Naive thymus-derived CD8-positive, alpha-beta T cell (primary cell): ENCODE measurements at regions not wholly inside any gene's neighbourhood (a gene's known extent, or its start where the extent isn't known, plus 50 kb on each side); places are given as distances from the start of the nearest gene placed in this dataset.
"Not testable (repeated sequence)": the region's sequence is repeated elsewhere in the genome, so short reads cannot be mapped to it uniquely, and the experiment has no call there.

Source experiments
- ATAC-seq, 2 donors: fragments of 150-1000 bp; cut with Tn5 transposase in 1 of 2; sonication (Bioruptor Pico), chemical (Tn5 transposase) in 1 of 2; 1 replicate in 1 of 2; 2 replicates in 1 of 2; pipeline ENCODE4 v1.10.0; 2021; ENCODE audit warnings: mild to moderate bottlenecking in 2 of 2, moderate library complexity in 2 of 2
- POLR2A ChIA-PET: fragments of 350-600 bp; sonication (Branson Sonifier 250); formaldehyde crosslinking; loops from one replicate; lab custom pipeline; 2021; ENCODE audit warnings: antibody characterized with exemption; lab: Charles Lee
- DNase-seq, 10 donors: peaks; one replicate each; pipeline versions ENCODE4 v3.0.0 to v3.0.0-alpha.2; 2020 to 2022
- H3K27ac Mint-ChIP-seq, 10 donors: one replicate each; pipeline ENCODE4 v1.8.0; 2020 to 2022; ENCODE audit warnings: mild to moderate bottlenecking in 10 of 10, mixed read lengths in 10 of 10, moderate library complexity in 4 of 10, inconsistent platforms in 1 of 10
- H3K27me3 Mint-ChIP-seq, 5 donors: one replicate each; pipeline ENCODE4 v1.8.0; 2021 to 2022; ENCODE audit warnings: mixed read lengths in 5 of 5
- H3K36me3 Mint-ChIP-seq, 3 donors: one replicate each; pipeline ENCODE4 v1.8.0; 2020 to 2022; ENCODE audit warnings: mixed read lengths in 3 of 3, mild to moderate bottlenecking in 2 of 3, inconsistent platforms in 1 of 3
- H3K4me1 Mint-ChIP-seq, 4 donors: one replicate each; pipeline ENCODE4 v1.8.0; 2021 to 2022; ENCODE audit warnings: mixed read lengths in 4 of 4
- H3K4me3 Mint-ChIP-seq, 10 donors: one replicate each; pipeline ENCODE4 v1.8.0; 2020 to 2022; ENCODE audit warnings: mild to moderate bottlenecking in 10 of 10, mixed read lengths in 10 of 10, moderate library complexity in 6 of 10, inconsistent platforms in 1 of 10
- H3K9me3 Mint-ChIP-seq, 9 donors: one replicate each; pipeline ENCODE4 v1.8.0; 2020 to 2022; ENCODE audit warnings: mixed read lengths in 9 of 9, mild to moderate bottlenecking in 3 of 9, inconsistent platforms in 1 of 9, moderate library complexity in 1 of 9

- no peak for ATAC-seq
- Mint-ChIP-seq H3K36me3 (no peaks in the 10 kb centered on the region), H3K9me3 (peaks cover 0 to 2% (median 0%) of the 10 kb centered on the region in 9 donors), H3K27ac (no peak overlapping the region), H3K27me3 (no peaks in the 10 kb centered on the region), H3K4me3 (no peak overlapping the region), H3K4me1 (no peaks in the 10 kb centered on the region)
- POLR2A ChIA-PET, result no interaction called here
- no peak for DNase-seq
Observed at GRCh38 chr12:59059088-59059935, 139.0 kb upstream of the LRIG3 start.

GRCh38 chr12:59056966-59057365 is 136.7 kb upstream of the LRIG3 start:
- no peaks in the 10 kb centered on the region for H3K4me1 Mint-ChIP-seq
- DNase-seq, result no peak
- H3K4me3 Mint-ChIP-seq, result no peak overlapping the region
- H3K27ac Mint-ChIP-seq, result no peak overlapping the region
- POLR2A ChIA-PET, result no interaction called here
- no peak for ATAC-seq
- no peaks in the 10 kb centered on the region for H3K27me3 Mint-ChIP-seq
- no peaks in the 10 kb centered on the region for H3K36me3 Mint-ChIP-seq
- H3K9me3 Mint-ChIP-seq, result peaks cover 0 to 2% (median 0%) of the 10 kb centered on the region in 9 donors

GRCh38 chr12:59055204-59055860 is 135.0 kb upstream of the LRIG3 start:
- DNase-seq, result no peak
- no peaks in the 10 kb centered on the region for H3K36me3 Mint-ChIP-seq
- no peak overlapping the region for H3K27ac Mint-ChIP-seq
- no peak overlapping the region for H3K4me3 Mint-ChIP-seq
- POLR2A ChIA-PET, result no interaction called here
- H3K9me3 Mint-ChIP-seq, result peaks cover 0 to 3% (median 0%) of the 10 kb centered on the region in 9 donors
- ATAC-seq, result no peak
- no peaks in the 10 kb centered on the region for H3K4me1 Mint-ChIP-seq
- H3K27me3 Mint-ChIP-seq, result no peaks in the 10 kb centered on the region

- ATAC-seq, H3K27ac Mint-ChIP-seq, H3K9me3 Mint-ChIP-seq, DNase-seq, POLR2A ChIA-PET, H3K36me3 Mint-ChIP-seq, H3K4me3 Mint-ChIP-seq, H3K4me1 Mint-ChIP-seq, H3K27me3 Mint-ChIP-seq: not testable (repeated sequence)
Observed at GRCh38 chr12:59053266-59053899, 133.1 kb upstream of the LRIG3 start.

GRCh38 chr12:59046763-59047534 is 126.6 kb upstream of the LRIG3 start:
- DNase-seq (no peak), ATAC-seq (no peak)
- H3K4me3 Mint-ChIP-seq, result no peak overlapping the region
- no peaks in the 10 kb centered on the region for H3K36me3 Mint-ChIP-seq
- H3K9me3 Mint-ChIP-seq, result peaks cover 0 to 3% (median 0%) of the 10 kb centered on the region in 9 donors
- H3K27ac Mint-ChIP-seq, result no peak overlapping the region
- POLR2A ChIA-PET, result no interaction called here
- no peaks in the 10 kb centered on the region for H3K4me1 Mint-ChIP-seq
- peaks cover 0 to 2% (median 0%) of the 10 kb centered on the region in 5 donors for H3K27me3 Mint-ChIP-seq

- ATAC-seq (no peak), DNase-seq (no peak)
- H3K4me1 Mint-ChIP-seq, result no peaks in the 10 kb centered on the region
- H3K9me3 Mint-ChIP-seq, result peaks cover 0 to 2% (median 0%) of the 10 kb centered on the region in 9 donors
- peaks cover 0 to 2% (median 0%) of the 10 kb centered on the region in 5 donors for H3K27me3 Mint-ChIP-seq
- H3K36me3 Mint-ChIP-seq, result no peaks in the 10 kb centered on the region
- H3K4me3 Mint-ChIP-seq, result no peak overlapping the region
- H3K27ac Mint-ChIP-seq, result no peak overlapping the region
- POLR2A ChIA-PET, result no interaction called here
Observed at GRCh38 chr12:59044791-59045190, 124.5 kb upstream of the LRIG3 start.

- peaks cover 0 to 2% (median 0%) of the 10 kb centered on the region in 9 donors for H3K9me3 Mint-ChIP-seq
- H3K4me1 Mint-ChIP-seq, result no peaks in the 10 kb centered on the region
- DNase-seq (no peak), ATAC-seq (no peak)
- H3K4me3 Mint-ChIP-seq, result no peak overlapping the region
- H3K27ac Mint-ChIP-seq, result no peak overlapping the region
- H3K27me3 Mint-ChIP-seq, result peaks cover 0 to 2% (median 0%) of the 10 kb centered on the region in 5 donors
- H3K36me3 Mint-ChIP-seq, result no peaks in the 10 kb centered on the region
- POLR2A ChIA-PET, result no interaction called here
Observed at GRCh38 chr12:59041241-59042121, 121.2 kb upstream of the LRIG3 start.

- ATAC-seq, result no peak
- H3K36me3 Mint-ChIP-seq, result no peaks in the 10 kb centered on the region
- H3K4me1 Mint-ChIP-seq, result no peaks in the 10 kb centered on the region
- POLR2A ChIA-PET, result no interaction called here
- H3K27me3 Mint-ChIP-seq, result peaks cover 0 to 2% (median 0%) of the 10 kb centered on the region in 5 donors
- no peak overlapping the region for H3K27ac Mint-ChIP-seq
- peaks cover 0 to 4% (median 0%) of the 10 kb centered on the region in 9 donors for H3K9me3 Mint-ChIP-seq
- DNase-seq, result no peak
- H3K4me3 Mint-ChIP-seq, result no peak overlapping the region
Observed at GRCh38 chr12:59040656-59041055, 120.4 kb upstream of the LRIG3 start.

GRCh38 chr12:59040043-59040442 is 119.7 kb upstream of the LRIG3 start:
- POLR2A ChIA-PET, result no interaction called here

GRCh38 chr12:59039005-59039404 is 118.7 kb upstream of the LRIG3 start:
- no peaks in the 10 kb centered on the region for H3K27me3 Mint-ChIP-seq
- no peak for ATAC-seq
- H3K36me3 Mint-ChIP-seq, result no peaks in the 10 kb centered on the region
- H3K9me3 Mint-ChIP-seq, result peaks cover 0 to 6% (median 0%) of the 10 kb centered on the region in 9 donors
- POLR2A ChIA-PET, result no interaction called here
- H3K4me3 Mint-ChIP-seq, result no peak overlapping the region
- H3K4me1 Mint-ChIP-seq, result no peaks in the 10 kb centered on the region
- DNase-seq, result no peak
- H3K27ac Mint-ChIP-seq, result no peak overlapping the region

More at GRCh38 chr12:59040043-59040442, 119.7 kb upstream of the LRIG3 start:
- H3K27ac Mint-ChIP-seq, result no peak overlapping the region
- no peaks in the 10 kb centered on the region for H3K27me3 Mint-ChIP-seq
- no peak overlapping the region for H3K4me3 Mint-ChIP-seq
- no peaks in the 10 kb centered on the region for H3K36me3 Mint-ChIP-seq
- H3K4me1 Mint-ChIP-seq, result no peaks in the 10 kb centered on the region
- DNase-seq, result no peak
- no peak for ATAC-seq
- peaks cover 0 to 6% (median 0%) of the 10 kb centered on the region in 9 donors for H3K9me3 Mint-ChIP-seq

- no peak for DNase-seq
- POLR2A ChIA-PET, result no interaction called here
Observed at GRCh38 chr12:59036973-59037762, 116.9 kb upstream of the LRIG3 start.

More at GRCh38 chr12:59036973-59037762, 116.9 kb upstream of the LRIG3 start:
- no peak overlapping the region for H3K27ac Mint-ChIP-seq
- H3K4me3 Mint-ChIP-seq, result no peak overlapping the region
- H3K4me1 Mint-ChIP-seq, result no peaks in the 10 kb centered on the region
- H3K9me3 Mint-ChIP-seq, result peaks cover 0 to 6% (median 0%) of the 10 kb centered on the region in 9 donors
- peaks cover 0 to 3% (median 0%) of the 10 kb centered on the region in 5 donors for H3K27me3 Mint-ChIP-seq
- H3K36me3 Mint-ChIP-seq, result no peaks in the 10 kb centered on the region
- ATAC-seq, result no peak
